Cardiac fibroblast (primary cell): ENCODE measurements at regions not wholly inside any gene's neighbourhood (a gene's known extent, or its start where the extent isn't known, plus 50 kb on each side); places are given as distances from the start of the nearest gene placed in this dataset.

ENCODE experiments used
- DNase-seq, 2 donors: peaks; one replicate each; pipeline versions ENCODE4 v3.0.0 to v3.0.0-alpha.2; 2010; ENCODE audit warnings: low read depth in 2 of 2
- H3K4me3 ChIP-seq, 2 donors: replicated peaks in 1 of 2; 1 replicate in 1 of 2; 2 replicates in 1 of 2; pipeline ENCODE4 v1.5.1; 2011; ENCODE audit warnings: low read depth in 2 of 2, low read length in 2 of 2, mild to moderate bottlenecking in 2 of 2, moderate library complexity in 1 of 2
- TF ChIP-seq, protein P1 (sequence below): IDR thresholded peaks from one replicate; pipeline ENCODE4 v1.5.1; 2011; ENCODE audit warnings: low read depth, mild to moderate bottlenecking, low read length, inconsistent platforms

DNA sequence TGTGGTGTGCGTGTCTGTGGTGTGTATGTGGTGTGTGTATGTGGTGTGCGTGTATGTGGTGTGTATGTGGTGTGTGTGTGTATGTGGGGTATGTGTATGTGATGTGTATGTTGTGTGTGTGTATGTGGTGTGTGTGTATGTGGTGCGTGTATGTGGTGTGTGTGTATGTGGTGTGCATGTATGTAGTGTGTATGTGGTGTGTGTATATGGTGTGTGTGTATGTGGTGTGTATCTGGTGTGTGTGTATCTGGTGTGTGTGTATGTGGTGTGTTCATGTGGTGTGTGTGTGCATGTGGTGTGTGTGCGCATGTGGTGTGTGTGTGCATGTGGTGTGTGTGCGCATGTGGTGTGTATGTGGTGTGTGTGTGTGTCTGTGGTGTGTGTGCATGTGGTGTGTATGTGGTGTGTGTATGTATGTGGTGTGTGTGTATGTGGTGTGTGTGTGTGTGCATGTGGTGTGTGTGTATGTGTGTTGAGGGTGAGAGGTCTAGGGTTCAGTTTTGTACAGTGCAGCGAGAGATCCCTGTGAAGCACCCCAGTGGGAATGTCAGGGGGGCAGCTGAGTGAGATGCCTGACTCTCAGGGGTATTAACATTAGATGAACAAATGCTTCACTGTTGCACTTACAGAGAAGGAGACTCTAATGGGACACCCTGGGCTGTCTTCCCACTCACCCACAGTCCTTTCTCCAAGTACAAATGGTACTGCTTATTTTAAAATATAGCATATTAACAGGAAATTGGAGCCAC, 61.3 kb upstream of the MEDAG start:
- TF ChIP-seq, protein P1, sequence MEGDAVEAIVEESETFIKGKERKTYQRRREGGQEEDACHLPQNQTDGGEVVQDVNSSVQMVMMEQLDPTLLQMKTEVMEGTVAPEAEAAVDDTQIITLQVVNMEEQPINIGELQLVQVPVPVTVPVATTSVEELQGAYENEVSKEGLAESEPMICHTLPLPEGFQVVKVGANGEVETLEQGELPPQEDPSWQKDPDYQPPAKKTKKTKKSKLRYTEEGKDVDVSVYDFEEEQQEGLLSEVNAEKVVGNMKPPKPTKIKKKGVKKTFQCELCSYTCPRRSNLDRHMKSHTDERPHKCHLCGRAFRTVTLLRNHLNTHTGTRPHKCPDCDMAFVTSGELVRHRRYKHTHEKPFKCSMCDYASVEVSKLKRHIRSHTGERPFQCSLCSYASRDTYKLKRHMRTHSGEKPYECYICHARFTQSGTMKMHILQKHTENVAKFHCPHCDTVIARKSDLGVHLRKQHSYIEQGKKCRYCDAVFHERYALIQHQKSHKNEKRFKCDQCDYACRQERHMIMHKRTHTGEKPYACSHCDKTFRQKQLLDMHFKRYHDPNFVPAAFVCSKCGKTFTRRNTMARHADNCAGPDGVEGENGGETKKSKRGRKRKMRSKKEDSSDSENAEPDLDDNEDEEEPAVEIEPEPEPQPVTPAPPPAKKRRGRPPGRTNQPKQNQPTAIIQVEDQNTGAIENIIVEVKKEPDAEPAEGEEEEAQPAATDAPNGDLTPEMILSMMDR, result no peak
- no peak overlapping the region for H3K4me3 ChIP-seq
- peak in 1 of 2 donors; percentile 17 for DNase-seq

DNA sequence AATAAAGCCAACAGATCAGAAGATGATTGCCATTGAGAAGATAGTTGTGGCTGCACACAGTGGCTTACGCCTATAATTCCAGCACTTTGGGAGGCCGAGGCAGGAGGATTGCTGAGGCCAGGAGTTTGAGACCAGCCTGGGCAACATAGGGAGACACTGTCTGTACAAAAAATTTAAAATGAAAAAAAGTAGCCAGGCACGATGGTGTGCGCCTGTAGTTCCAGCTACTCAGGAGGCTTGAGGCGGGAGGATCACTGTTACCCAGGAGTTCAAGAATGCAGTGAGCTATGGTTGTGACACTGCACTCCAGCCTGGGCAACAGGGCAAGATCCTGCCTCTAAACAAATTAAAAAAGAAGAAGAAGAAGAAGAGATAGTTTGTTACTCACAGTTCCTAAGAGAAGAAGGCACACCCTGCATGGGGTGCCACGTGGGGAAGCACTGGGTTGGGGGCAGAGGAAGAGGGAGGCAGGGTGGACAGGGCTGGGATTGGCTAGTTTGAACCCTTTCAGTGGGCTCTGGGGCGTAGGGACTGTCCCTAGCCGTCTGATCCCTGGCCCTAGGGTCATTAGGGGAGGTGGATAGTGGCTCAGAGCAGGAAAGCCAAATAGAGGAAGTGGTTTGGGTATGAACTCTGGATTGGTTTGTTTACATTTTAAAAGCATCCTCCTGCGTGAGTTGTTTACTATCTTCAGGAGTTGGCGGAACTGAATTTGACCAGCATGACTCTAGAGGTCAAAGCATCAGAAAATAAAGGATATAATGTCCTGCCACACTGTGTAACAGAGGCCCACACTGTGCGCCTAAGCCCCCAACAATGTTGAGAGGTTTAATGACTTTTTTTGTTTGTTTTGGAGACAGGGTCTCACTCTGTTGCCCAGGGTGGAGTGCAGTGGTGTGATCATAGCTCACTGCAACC, 60.5 kb upstream of the MEDAG start:
- peak in 1 of 2 donors; percentile 34 for DNase-seq
- H3K4me3 ChIP-seq, result no peak overlapping the region
- TF ChIP-seq, protein P1, result no peak

DNA sequence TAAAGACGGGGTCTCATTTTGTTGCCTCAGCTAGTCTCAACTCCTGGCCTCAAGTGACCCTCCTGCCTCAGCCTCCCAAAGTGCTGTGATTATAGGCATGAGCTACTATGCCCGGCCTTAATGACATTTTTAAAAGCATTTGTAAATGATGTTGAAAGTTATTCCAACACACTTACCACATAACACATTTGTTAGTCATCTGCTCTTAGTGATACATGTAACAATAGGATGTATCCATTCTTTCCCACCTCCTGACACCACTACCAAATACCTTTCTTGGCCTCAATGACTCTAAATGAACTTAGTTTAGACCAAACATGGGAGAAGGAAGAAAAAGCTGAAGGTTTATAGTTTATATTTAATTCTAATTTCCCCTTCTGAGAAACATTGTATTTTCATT, 59.8 kb upstream of the MEDAG start:
- peak; percentile 64 to 80 for DNase-seq
- no peak overlapping the region for H3K4me3 ChIP-seq
- TF ChIP-seq, protein P1, result no peak

DNA sequence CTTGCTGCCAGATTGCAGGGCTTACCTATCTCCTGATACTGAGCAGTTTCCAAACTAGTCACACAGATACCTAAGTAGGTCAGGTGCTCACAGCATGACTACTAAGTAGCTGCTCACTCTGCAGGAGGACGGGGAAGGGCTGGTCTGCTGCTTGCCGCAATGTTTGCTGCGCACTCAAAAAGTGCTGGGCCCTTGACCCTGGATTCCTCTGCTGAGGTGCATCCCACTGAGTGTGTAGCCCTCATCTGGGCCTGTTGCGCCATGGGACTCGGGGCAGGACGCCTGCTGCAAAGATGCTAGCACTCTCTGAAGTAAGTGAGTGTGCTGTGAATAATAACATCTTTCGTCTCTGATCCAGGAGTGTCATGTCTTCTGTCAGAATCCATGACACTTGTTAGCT, 59.2 kb upstream of the MEDAG start:
- TF ChIP-seq, protein P1, result no peak
- DNase-seq, result peak in 1 of 2 donors; percentile 21

DNA sequence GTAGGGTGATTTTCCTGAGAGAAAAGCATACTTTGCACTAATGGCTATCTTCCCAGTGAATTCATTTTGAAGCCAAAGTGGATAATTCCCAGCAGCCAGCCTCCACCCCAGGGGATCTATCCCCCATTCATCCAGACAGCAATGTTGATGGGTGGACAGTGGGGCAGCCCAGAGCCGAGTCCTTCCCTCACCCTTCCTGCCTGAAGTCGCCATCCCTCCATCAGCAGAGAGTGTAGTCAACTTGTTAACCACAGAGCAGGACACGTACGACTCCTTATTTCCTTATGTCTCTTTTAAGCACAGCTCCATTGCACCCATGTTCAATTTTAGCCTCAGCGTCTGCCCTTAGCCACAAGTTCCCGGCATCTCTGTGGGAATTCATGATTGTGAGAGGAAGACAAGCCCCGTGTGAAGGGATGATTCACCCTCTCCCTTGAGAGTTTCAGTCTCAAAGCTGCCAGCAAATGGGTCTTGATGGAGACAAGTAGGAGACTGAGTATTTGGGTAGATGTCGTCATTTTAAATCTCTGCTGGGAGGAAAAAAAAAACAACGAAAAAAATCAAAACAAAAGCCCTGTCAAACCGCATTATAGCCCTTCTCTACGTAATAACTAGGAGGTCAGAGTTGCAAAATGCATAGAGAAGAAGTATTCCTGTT, 58.3 kb upstream of the MEDAG start:
- DNase-seq, result peak; percentile 99 to 100
- H3K4me3 ChIP-seq, result no peak overlapping the region
- TF ChIP-seq, protein P1, result no peak

More for the DNA sequence above, 59.2 kb upstream of the MEDAG start:
- no peak overlapping the region for H3K4me3 ChIP-seq

DNA sequence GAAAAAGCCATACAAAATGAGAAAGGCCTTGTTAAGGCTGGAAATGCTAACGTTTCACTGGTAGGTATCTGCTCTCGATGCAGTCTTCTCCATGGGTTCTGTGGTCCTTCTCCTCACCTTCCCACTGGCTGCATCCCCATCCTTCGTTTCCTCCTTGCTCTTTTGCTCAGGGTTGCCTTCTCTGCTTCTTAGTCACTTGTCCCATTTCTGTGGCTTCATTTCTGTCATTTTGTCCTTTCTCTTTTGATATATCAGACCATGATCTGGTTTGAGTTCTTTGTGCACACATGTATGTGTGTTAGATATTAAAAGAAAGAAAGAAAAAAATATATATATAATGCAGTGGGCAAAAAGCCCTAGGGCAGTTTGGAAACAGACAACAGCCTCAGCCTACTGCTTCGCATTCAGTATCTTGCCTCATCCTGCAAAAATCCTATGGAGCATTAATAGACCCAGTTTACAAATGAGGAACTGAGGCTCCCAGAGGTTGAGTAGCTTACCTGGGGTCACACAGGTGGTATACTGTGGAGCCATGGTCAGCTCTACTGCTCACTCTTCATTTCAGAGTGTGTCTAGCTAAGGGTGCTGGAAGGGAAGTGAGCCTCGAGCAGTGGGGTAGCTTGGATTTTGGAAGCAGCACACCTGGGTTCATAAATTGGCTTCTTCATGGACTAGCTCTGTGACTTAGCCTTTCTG, 57.6 kb upstream of the MEDAG start:
- no peak for DNase-seq
- H3K4me3 ChIP-seq, result no peak overlapping the region
- TF ChIP-seq, protein P1, result no peak
